NCI-H526 treated with DMSO at 0.1 percent for 48 hours (cell line): ENCODE measurements at regions not wholly inside any gene's neighbourhood (a gene's known extent, or its start where the extent isn't known, plus 50 kb on each side); places are given as distances from the start of the nearest gene placed in this dataset.

Source experiments
- DNase-seq: peaks from one replicate; lab custom pipeline; 2025; lab: John Stamatoyannopoulos, UW

GRCh38 chr2:138105358-138105757 is 141.1 kb downstream of the HNMT start:
- no peak for DNase-seq

DNA sequence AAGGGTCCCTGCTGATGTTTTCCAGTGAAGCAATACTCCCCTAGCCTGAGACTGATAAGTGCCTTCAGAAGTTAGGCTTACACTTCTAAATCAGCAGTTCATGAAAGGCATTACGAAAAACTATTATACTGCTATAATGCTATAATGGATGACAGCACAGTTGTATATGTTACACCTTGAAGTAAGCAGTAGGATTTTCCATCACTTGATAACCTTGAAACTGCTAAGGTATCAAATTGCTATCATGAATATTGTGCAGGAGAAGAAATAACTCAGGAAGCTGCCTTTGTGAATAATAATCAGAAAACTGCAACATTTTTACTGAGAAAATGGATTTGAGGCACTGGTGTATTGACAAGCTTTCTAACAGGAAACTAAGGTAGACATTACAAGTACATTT is 142.3 kb downstream of the HNMT start:
- no peak for DNase-seq

DNA sequence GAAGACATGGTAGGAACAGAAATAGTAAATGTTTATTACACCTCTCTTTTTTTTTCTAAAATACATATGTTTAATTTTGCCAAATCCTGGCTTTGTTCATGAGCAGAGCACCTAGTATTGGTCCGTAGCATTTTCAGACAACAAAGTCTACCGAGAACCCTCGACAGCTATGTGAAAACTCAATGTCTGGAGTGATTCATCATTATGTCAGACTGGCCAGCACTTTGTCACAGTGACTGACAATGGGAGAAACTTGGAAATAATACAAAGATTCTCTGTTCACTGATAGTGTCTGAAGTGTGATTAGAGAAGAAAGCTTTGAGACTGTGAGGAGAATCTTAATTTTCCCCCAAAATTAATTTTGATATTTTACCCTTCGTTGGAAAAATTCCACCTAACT is 143.0 kb downstream of the HNMT start:
- no peak for DNase-seq

- no peak for DNase-seq
These were observed 146.3 kb downstream of the HNMT start for GRCh38 chr2:138110453-138111083.

DNA sequence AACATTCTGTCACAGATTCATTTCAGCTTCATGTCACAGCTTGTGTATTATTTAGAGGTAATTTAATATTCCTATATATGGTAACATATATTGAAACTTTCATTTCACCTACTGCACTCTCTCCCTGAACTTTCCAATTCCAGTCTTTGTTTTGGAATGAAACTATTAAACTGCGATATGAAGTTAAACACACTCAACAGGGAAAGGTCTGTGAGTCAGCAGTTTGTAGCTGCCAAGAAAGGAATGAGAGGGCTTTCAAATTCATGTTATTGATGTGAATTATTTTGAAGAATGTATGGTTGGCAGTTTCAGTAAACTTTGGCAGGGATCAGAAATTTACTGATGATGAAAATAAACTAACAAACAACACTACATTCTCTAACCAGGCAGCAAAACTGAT is 148.3 kb downstream of the HNMT start:
- DNase-seq = no peak

DNA sequence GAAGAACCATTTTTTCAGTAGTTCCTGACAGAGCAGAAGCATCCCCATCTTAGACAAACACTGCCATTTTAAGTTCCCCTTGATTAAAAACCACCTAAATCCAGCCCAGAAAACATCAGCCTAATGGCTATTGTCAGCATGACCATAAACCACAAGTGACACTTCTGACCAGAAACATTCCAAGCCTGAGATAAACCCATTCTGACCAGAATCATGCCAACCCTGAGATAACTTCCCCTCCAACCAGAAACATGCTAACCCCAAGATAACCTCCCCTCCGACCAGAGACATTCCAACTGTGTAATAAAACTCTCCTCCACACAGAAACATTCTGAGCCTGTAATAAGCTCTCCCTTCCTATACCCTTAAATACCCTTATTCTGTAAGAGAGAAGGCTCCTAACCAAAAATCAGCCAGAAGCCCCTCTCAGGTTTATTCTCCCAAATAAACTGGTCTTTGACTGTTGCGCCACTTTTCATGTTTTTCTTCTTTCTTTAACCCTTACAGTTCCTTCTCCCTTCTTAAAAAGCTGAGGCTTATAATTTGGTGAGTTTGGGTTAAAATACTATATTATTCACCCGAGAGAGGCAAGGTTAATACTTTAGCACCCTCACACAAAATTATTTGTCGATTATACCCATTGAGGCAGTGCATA is 149.7 kb downstream of the HNMT start:
- no peak for DNase-seq

GRCh38 chr2:138115666-138116065 is 151.4 kb downstream of the HNMT start:
- DNase-seq = no peak

DNA sequence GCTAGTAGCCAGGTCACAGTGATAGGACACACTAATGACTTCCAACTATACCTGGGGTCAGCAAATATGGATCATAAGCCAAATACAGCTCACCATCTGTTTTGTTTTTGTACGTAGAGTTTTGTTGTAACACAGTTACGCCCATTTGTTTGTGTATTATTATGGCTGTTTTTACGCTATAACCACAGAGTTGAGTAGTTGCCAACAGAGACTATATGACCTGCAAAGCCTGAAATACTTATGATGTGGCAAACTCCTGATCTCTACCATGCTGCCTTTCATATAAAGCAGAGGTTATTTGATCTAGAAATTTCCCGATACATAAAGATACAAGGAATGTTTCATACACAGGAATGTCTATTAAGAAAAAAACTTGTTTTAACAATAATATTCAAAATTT is 152.2 kb downstream of the HNMT start:
- no peak for DNase-seq

- DNase-seq = no peak
These were observed 157.7 kb downstream of the HNMT start for GRCh38 chr2:138121666-138122661.

- no peak for DNase-seq
These were observed 158.6 kb downstream of the HNMT start for GRCh38 chr2:138122891-138123290.

- no peak for DNase-seq
These were observed 159.5 kb downstream of the HNMT start for GRCh38 chr2:138123741-138124140.

- no peak for DNase-seq
These were observed 160.2 kb downstream of the HNMT start for GRCh38 chr2:138124521-138124920.

DNA sequence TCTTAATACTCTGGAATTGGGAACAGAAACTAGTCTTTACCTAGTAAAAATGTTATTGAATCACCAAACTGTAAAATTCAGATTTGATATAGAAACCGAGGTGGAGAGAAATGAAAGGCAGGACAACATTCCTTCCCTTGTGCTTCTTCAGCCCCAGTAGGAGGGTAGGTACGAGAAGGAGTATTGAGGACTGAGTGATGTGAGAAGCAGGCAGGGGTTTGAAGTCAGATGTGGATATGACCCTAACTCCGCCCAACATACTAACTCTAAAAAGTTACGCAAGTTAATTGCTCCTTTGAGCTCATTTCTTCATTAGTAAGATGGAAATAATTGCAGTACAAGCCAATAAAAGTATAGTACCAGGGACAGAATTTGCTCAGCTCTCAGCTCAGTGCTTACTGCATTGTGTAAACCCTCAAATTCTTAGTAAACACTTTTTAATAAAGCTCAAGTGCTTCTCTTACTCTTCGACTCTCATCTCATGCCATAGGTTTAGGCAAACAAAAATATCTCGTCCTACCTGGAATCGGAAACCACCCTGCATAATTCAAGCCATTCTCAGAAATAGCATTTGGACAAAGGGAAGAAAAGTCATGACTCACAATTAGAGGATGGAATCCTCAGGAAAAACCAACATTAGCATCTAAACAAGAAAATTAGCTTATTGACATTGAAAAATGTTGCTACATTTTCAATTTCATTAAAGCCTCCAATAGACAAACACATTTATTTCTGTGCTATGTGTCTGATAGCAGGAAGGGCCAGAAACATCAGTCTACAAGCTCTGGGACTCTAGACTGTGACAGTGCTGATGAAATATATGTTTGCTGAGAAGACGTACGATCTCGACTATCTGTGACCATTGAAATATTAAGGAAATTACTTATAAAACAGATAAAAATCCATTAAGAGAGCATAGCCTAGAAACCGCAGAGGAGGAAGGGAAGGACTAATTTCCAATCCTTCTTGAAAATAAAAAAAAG is 161.3 kb downstream of the HNMT start:
- no peak for DNase-seq

GRCh38 chr2:138132108-138132507 is 167.8 kb downstream of the HNMT start:
- no peak for DNase-seq

GRCh38 chr2:138137949-138138348 is 173.7 kb downstream of the HNMT start:
- DNase-seq = no peak

GRCh38 chr2:138147796-138148195 is 183.5 kb downstream of the HNMT start:
- no peak for DNase-seq

DNA sequence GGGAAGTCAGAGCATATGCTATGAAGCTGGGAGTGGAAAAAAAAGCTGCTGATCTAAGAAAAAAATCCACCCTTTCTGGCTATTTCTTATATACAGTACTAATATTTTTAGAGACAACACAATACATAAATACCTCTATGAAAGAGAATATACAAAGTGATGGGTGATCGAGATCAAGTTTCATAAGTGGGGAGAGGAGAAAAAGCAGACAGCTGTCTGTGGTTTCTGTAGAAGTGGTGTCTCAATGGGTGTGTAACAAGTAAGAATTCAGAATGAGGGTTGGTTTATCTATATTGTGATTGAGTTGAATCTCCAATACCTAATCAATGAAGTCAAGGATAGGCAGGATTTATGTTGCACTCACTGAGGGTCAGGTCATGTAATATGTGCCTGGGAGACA is 191.0 kb downstream of the HNMT start:
- no peak for DNase-seq

GRCh38 chr2:138157372-138157771 is 193.1 kb downstream of the HNMT start:
- DNase-seq = no peak

DNA sequence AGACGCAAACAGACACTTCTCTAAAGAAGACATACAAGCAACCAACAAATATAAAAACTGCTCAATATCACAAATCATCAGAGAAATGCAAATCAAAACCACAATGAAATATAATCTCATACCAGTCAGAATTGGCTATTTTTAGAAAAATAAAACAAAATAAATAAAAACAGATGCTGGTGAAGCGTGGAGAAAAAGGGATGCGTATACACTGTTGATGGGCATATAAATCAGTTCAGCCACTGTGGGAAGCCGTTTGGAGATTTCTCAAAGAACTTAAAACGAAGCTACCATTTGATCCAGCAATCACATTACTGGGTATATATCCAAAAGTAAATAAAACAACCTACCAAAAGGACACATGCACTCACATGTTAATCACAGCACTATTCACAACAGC is 206.2 kb downstream of the HNMT start:
- no peak for DNase-seq

- no peak for DNase-seq
These were observed 207.0 kb downstream of the HNMT start for GRCh38 chr2:138171244-138171643.

DNA sequence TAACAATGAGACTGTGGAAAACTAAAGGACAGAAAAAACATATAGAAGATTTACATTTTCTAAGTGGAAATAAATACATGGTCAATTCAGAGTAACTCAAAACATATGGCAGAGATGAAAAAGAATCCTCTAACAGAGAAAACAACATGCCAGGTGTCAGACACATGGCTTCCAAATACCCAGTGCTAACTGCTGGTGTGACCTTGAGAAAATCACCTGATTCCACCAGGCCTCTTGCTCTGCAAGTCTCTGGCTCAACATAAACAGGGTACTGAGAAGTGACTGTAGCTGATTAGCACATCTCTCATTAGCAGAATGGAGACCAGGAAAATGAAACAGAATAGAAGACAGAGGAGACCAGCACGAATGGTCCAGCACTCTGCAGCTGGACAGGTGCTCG is 210.8 kb downstream of the HNMT start:
- DNase-seq = no peak
